CD4-positive, alpha-beta T cell treated with Interleukin-21 for 1 hour (primary cell): ENCODE measurements at regions not wholly inside any gene's neighbourhood (a gene's known extent, or its start where the extent isn't known, plus 50 kb on each side); places are given as distances from the start of the nearest gene placed in this dataset.
"Not testable (repeated sequence)": the region's sequence is repeated elsewhere in the genome, so short reads cannot be mapped to it uniquely, and the experiment has no call there.

Experiments used
- DNase-seq: peaks from one replicate; pipeline ENCODE4 v3.0.0-alpha.2; 2020

DNA sequence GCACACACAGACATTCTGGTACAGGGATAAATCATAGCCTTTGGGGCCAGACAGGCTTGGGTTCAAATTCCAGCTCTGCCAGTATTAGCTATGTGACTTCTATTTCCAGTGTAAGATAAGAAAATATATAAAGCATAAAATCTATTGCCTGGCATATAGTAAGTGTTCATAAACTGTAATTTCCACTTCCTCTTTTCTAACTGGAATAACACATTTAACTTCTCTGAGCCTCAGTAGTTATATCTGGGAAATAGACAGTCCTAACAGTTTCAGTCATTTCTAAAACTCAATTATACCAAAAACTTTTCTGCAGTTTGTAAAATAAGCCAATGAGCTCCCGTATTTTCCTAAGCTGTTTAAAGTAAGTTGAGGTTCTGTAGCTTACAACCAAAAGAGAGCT, 351.4 kb downstream of the ZNF326 start:
- no peak for DNase-seq

DNA sequence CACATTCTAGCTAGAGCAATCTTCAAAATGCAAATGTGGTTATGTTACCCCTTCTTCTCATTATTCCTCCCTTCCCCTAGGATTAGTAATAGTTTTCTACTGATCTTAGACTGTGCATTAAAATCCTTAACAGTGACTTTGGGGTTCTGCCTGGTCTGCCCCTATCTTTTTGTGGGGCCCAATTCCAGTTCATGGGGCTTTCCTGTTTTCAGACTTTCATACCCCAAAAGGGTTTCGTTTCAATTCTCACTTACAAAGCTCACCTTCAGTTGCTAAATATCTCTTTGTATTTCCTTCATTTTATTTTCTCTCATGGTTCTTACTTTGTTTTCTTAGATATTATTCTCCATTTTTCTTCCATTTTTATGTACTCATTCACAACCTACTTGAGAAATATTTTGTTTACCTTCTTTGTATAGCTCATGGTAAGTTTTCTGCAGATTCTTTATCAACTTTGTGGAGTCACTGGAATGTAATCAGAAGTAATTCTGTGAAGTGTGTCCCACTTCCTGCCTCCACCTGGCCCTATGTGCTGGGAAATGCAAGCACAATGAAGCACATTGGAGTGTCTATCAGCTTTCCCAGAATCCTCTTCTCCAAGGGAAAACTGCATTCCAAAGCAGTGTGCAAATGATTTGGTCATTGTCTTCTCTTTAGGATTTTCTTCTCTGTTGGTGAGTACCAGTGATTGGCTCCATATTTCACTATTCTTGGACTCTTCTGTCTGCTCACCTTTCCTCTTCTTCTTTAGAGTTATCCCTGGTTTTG, 350.2 kb downstream of the ZNF326 start:
- DNase-seq = no peak

DNA sequence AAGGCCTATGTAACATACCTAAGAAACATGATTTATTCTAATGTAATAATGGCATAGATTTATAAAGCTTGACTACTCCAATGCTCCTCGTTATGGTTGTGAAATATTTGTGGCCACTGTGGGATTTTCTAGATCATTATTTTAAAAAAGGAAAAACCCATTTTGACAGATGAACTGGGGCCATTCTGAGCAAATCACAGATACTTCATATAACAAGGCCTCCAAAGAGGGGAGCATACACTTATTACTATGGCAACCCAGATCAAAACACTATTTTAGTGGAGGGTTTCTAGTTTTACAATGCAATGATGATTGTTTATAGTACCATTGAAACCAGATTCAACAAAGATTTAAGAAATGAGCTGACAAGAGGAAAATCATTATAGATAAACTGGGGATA, 346.6 kb downstream of the ZNF326 start:
- DNase-seq = no peak

DNA sequence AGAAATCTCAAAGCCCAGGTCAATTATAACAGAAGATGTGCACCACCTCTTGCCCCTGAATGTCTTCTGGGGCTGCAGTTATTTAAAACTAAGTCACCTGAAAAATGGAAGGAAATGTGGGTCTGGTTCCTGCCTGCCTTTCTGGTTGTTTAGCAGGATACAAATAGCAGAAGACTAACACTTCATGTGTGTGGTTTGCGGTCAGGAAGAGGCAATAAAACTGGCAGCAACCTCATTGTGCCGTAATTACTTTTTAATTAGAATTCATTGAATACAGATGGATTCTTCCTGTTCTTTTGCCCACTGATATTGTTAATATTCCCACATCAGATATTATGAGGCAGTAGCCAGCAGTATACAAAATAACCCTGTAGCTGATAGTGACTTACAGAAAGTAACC, 345.7 kb downstream of the ZNF326 start:
- no peak for DNase-seq

DNA sequence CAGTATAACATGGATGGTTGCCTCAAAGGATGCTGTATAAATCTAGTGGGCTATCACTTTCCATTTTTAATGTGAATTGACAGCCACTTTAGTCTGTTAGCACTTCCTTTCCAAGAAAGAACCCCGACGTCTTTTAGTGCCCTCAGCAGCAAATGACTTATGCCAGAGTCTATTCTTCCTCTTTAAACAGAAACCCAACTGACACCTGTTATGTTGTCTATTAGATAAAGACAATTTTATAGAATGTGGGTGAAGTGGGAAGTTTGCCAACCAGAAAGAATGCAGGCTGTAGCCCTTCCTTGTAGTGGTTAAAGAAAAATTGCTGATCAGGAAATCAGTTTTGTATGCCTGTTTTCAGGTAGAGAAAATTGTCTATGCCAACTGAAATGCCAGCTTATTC, 344.9 kb downstream of the ZNF326 start:
- DNase-seq = no peak

DNA sequence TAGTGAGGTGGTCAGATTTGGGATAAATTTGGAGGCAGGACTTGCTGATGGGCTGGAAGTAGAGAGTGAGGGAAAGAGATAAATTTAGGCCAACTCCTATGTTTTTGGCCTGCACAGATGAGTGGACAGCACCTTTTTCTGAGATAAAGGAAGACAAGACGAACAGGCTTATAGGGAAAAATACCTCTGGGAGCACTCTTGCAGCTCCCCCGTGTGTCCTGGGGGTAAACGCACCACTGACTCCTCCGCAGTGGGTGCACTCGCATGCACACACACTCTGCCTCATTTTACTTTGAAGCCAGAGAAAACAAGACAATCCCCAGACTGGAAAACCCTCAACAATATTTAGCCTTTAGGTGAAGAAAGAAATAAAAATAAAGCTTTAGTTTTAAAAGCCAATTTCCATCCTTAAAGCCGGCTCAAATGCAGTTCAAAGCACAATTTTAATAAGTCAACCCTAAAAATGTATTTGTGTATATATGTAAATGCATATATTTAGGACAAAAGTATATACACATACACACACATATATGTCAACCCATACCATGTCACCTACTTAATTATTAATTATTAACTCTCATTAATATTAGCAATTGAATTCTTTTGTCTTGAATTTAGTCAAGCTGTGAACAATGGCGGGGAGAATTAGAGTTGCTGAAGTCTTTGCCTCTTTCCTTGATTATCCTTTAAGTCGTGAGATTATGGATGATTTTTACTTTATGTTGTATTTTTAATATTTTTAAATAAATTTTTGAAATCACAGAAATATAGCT, 341.8 kb downstream of the ZNF326 start:
- DNase-seq = no peak

DNA sequence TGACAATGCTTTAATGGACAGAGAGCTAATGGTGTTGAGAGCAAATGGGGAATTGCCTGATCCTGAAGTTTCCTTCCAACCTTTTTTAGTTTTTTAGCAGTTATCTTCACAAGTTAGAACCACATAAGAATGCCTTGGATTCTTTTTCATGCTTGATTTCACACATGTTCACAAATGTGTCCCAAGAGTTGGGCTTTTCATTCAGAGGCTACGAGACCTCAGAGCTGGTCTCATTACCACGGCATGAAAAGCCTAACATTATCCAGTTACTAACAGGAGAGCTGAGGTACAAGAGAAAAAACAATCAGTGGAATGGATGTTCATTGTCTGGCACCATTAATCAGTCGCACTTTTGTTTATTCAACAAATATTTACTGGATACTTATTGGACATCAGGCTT, 340.6 kb downstream of the ZNF326 start:
- DNase-seq = no peak

DNA sequence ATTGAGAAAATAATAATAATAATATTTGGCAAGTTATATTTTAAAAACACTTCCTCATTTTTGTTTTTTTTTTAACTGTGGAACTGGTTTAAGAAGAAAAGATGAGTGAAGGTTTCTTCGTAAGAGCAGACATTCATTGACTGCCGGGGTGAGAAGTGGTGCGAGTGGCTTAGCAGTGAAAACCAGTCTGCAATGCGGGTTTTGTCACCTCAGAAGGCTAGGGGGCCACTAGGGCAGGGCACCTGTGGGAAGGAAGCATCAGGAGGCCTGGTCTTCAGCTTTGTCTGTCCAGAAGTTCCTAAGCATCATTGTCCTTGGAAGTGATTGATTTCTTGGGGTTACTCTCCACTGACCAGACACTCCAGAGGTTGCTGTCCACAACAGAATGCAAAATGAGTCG, 339.2 kb downstream of the ZNF326 start:
- DNase-seq = no peak

DNA sequence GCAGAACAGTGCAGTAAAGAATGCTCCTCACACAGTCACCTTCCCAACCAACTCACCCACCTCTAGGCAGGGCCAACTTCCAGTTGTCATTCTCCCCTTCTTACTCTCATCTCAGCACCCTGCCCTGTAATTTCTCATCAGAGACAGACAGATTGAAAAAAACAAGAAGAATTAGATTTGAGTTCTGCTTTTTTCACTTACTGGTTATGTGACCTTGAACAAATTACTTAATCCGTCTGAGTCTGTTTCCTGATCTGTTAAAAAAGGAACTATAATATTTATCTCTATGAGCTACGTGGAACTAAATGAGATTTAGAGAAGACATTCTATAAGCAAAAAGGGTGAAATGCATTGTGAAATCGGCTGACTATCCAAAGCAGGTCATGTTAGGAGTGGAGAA, 330.3 kb downstream of the ZNF326 start:
- no peak for DNase-seq

DNA sequence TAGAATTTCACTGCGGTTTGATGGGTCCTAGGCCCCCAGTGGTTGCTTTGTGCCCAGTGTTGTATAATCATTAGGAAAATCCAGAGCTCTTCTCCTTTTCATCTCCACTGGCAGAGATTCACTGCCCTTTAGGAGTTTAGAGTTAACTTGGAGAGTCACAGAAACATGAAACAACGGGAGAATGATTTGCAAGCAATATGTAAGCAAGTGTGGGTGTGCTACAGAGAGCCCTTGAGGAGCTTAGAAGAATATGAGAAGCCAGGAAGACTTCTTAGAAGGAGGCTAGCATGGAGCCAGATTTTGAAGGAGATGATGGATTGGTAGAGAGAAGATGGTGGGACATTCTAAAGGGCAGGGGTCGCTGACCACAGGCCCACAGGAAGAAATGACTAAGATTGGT, 327.3 kb downstream of the ZNF326 start:
- DNase-seq = no peak

DNA sequence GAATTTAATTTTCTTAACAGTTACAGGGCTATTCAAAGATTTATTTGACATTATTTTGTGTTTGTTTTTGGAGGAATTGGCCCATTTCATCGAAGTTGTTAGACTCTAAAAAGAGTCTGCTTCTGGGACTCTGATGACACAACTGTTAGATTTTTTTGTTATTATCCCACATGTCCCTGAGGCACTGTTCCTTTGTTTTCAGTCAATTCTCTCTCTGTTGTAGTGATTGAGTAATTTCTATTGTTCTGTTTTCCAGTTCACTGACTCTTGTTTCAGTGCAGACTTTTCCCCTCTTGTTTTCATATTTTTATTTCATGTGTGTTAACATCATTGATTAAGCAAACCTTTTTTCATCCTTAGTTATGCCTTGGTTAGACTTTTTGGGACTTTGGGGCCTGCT, 325.0 kb downstream of the ZNF326 start:
- no peak for DNase-seq

DNA sequence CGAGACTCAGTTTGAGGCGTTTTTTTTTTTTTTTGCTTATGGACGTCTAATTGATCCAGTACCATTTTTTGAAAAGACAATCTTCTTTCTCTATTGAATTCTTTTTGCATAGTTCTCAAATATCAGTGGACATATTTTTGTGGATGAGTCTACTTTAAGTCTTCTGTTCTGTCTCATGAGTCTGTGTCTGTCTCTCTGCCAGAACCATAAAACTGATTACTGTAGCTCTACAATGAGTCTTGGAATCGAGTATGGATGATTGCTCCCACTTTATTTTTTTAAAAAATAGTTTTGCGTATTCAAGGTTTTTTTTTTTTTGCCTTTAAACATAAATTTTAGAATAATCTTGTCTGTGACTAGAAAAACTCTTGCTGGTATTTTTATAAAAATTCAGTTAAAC, 323.5 kb downstream of the ZNF326 start:
- DNase-seq = no peak

DNA sequence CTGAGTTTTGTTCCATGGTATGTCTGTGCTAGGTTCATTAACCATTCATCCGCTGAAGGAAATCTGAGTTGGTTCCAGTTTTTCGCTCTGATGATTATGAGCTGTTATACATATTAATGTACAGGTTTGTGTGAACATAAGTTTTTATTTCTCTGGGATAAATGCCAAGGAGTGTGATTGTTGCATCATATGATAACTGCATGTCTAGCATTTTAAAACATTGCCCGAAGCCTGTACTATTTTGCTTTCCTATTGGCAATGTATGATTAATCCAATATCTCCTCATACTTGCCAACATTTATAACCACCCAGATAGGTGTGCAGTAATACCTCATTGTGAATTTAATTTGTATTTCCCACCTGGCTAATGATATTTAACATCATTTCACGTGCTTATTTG, 322.7 kb downstream of the ZNF326 start:
- DNase-seq = no peak

DNA sequence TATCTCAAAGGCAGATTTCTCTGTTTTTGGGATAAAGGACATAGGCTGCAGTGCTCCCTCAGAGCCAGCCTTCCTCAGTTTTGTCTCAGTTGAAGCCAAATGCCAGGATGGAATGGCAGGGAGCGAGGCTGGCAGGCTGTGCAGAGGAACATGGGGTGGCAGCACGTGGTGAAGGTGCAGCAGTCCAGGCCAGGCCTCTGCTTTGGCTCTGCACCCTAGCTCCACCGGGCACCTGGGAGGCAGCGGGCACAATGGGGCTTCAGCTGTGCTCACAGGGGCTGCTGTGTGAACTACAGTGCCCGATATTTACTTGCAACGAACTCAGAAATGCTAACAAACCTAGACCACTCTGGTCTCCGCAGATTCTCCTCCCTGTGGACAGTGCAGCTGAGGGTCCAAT, 319.6 kb downstream of the ZNF326 start:
- no peak for DNase-seq

DNA sequence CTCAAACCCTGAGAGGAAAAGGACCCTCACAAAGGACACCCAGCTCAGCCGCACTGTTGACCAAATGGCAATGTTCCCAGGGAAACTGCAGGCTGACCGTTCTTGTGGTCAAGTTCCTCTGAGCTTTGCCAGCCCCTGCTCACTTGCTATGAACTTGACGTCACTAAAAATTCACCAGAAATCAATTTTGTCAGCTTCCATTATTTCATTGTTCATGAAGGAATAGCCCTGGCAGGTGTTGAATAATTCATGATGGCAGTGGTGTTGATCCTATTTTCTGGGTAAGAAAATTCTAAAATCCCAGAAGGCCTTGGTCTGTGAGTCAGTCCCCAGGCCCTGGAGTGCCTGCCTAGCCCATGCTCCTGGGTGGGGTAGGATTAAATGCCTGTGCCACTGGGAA, 318.9 kb downstream of the ZNF326 start:
- no peak for DNase-seq

DNA sequence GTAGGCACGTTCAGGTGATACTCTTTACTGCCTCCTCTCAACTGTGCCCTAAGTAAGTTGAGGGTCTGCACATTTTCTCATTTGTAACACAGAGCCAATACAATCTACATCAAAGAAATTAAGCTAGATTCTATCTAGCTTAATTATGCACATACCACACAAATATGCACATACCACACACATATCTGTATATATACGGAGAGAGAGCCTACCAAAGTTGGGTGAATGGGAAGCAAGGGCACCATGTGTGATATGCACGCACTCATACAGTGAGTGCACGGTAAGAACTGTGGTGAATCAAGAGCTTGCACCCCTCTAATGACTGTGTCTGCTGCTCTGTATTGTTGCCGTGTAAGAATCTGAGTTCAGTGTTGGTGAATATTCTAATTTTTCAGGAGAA, 314.9 kb downstream of the ZNF326 start:
- DNase-seq = no peak

DNA sequence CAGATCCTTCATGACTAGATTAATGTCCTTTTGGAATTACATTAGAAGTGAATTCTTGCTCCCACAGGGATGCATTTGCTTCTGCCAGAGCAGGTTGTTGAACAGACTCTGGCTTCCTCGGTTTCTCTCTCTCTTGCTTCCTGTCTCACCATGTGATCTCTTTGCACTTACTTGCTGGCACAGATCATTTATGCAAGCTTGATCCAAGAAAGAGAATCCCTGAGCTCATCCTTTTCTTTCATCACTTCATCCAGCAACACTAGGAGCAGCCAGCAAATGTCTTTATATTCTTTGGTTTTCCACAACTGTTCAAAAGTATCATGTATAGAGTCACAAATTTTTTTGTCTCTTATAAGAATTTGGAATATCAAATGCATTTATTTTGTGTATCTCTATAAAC, 313.5 kb downstream of the ZNF326 start:
- no peak for DNase-seq

DNA sequence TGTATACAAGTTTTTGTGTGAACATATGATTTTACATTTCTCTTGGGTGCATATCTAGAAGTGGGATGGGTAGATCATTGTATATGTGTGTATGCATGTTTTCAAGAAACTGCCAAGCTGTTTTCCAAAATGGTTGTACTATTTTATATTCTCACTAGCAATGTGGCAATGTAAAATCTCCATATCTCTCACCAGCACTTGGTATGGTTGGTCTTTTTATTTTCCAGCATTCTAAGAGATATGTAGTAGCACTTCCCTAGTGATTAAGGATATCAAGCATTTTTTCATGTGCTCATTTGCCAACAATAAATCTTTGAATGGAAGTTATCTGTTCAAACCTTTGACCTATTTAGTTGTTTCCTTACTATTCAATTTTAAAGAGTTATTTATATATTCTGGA, 310.7 kb downstream of the ZNF326 start:
- DNase-seq = no peak

DNA sequence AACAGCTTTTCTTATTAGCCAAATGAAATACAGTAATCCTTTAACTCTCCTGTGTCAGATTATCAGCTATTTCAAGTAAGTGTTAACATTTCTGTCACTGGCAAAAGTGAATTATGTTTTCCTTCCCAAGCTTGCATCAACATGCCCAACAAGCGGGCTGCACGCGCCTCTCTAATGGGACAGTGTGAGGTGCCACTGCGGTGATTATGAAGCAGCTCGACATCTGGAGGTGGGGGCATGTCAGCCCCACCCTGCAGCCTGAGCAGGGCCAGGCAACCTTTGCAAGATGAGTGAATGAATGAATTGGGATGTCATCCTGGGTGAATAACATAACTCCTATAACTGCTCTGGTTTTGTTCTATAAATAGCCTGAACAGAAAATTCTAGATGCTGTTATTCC, 301.4 kb downstream of the ZNF326 start:
- no peak for DNase-seq

DNA sequence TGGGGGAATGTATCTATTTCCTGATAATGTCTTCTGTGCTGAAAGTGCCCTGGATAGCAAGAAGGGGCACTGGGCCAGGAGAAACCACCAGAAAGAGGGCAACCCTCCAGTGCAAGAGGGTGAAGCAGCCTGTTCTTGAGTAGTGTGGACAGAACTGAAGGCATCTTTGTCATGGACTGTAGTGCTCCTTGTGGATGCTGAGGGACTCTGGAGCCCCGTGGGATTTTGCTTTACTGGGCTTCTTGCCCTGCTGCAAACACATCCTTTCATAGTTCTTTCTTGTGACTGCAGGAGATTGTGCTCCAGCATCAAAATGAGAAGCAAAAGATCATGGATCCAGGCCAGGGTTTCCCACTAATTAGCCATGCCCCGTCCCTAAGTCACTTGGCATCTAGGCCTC, 300.6 kb downstream of the ZNF326 start:
- DNase-seq = no peak

DNA sequence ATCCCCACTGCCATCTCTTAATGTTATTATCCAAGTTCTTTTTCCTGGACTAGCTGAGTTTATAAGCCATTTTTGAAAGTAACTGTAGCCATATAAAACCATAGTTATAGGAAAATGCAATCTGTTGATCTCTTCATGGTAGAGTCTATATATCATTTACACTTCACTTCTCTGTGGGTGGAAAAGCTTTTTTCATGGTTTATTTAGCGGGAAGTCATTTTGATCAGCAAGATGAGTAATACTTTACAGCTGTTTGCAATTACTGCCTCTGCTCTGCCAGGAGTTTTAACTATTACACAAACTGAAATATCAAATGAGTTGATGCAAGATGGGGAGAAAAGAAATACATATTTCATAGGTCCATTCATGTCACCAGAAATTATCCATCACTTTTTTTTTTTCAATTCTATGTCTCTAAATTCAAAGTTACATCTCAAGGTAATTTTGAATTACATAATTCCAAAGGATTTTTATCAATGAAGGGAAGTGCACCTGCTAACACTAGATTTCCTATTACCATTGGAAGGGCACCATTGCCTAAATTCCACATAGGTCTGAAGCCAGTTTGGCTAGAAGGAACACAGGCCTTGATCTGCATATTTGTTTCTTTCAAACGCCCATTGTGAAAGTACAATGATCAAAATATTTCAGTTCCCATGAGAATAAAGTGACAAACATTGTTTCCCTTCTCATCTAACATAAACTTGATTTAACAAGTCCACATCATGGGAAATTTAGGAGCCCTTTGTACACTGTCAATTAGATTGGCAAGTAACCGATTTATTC, 296.7 kb downstream of the ZNF326 start:
- DNase-seq = no peak

DNA sequence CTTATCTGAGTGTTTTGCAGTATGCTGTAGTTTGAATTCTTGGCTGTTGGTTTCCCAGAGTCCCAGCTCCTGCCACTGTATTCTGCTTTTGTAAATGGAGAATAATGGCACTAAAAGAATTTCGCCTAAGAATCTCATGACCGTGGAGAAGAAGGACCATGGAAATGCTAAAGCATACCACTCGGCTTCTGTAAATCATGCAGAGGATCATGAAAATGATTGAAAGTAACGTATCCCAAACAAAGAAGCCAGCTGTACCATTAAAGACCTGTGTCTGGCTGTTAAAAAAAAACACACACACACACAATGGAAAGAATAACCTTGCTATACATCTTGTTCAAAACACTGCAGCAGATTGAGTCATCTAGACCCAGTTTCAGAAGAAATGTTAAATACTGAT, 287.9 kb downstream of the ZNF326 start:
- DNase-seq = no peak

DNA sequence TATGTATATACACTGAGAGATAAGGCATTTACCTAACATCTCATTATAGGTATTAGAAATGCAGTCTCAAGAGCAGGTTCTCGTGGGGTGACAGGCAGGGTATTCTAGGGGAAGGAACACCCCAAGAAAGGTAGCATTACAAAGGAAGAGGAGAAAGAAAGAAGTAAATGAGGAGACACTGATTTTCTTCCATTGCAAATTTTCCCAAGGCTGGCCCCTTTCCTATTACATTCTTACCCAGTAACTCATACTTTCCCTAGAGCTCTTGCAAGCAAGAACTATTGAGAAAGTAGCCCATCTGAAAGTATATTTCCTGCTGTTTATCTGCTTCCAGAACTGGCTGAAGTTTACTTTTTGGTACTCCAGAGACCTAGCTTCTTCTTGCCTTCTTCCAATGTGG, 287.0 kb downstream of the ZNF326 start:
- not testable (repeated sequence) for DNase-seq

DNA sequence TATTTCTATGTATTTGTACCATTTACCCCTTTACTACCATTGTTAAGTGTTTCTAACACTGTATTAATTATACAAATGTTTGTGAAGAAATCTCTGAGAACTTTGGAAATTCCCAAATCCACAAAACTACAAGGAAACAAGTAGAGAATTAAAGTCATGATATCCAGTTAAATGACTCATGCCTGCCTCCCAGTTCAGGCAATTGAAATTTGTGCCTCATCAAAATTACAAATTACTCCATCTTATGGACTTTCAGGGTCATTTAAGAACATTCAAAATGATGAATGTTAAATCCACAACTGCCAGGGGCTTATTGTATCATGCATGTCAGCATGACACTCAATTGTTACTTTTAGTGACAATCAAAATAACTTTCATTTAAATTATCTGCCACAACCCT, 282.4 kb downstream of the ZNF326 start:
- DNase-seq = no peak
